ENCODE measurements at regions not wholly inside any gene's neighbourhood (a gene's known extent, or its start where the extent isn't known, plus 50 kb on each side); places are given as distances from the start of the nearest gene placed in this dataset.

DNA sequence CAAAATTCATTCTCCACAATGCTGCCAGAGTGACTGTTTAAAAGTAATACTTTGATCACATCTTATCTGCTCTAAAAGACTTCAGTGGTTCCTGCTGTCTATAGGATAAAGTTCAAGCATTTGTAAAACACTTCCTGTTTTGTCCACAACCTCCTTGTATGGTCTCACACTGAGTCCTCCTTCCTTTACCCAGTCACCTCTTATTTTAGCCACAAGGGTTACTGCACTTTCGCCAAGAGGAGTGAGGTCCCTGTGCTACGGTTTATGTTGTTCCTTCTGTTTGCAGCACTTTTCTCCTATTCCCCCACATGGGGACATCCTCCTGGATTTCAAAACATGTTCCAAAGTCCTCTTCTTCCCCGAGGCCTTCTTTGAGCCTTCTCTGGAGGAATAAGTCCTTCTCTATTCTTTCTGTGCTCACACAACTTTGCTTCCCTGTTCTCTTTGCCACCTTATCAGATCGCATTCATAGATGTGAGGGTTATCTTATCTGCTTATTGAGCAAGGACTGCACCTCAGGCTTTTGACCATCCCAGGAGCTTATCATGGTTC is 112.2 kb upstream of the NABP1 start:
- no peak for DNase-seq

DNA sequence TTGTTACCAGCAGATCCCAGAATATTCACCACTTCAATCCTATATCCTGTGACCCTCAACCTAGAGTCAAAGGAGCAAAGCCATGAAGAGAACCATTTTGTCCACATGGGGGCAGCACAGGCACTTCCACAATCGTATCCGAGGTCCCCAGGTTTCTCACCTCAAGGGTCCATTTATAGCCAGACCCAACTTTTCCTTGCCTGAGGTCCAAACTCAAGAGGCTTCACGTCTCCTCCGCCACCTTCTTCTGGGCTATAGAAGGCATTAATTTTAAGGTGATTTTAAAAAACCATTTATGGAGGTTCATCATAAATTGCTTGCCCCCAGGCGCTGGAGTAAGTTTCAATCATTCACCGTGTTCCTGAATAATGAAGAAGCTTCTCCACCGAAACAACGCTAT is 111.6 kb upstream of the NABP1 start:
- peak; percentile 60 to 70 for DNase-seq

DNA sequence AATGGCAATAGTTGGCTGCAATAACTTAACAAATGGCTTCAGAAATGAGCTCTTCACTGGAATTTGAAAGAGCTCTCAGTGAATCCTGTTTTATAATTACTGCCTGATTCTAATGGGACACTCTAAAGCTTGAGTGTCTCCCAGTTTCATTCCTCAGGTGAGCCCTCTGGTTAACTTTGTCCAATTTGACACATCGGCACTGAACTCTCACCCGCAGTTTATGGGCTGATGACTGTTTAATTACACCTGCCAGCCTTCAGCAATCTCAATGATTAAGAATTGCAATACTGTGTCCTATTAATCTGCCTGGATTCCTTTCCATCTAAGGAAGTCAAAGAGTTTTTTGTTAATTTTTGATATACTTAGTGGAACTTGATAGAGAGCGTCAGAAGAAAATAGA is 110.7 kb upstream of the NABP1 start:
- DNase-seq = no peak

DNA sequence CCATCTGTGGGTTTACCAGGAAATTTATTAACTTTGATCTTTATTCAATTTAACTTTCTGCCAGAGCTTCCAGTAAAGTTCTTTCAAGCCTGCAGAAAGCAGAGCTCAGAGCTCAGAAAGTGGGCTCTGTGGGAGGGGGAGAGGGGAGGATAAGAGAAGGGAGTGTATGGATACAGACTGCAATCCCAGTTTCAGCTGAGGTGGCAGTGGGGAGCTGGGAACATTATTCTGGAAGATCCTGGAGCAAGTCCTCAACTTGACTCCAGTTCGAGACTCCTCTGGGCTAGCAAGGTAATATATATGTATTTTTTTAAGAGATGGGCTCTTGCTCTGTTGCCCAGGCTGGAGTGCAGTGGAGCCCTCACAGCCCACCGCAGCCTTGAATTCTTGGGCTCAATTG is 108.9 kb upstream of the NABP1 start:
- DNase-seq = no peak

DNA sequence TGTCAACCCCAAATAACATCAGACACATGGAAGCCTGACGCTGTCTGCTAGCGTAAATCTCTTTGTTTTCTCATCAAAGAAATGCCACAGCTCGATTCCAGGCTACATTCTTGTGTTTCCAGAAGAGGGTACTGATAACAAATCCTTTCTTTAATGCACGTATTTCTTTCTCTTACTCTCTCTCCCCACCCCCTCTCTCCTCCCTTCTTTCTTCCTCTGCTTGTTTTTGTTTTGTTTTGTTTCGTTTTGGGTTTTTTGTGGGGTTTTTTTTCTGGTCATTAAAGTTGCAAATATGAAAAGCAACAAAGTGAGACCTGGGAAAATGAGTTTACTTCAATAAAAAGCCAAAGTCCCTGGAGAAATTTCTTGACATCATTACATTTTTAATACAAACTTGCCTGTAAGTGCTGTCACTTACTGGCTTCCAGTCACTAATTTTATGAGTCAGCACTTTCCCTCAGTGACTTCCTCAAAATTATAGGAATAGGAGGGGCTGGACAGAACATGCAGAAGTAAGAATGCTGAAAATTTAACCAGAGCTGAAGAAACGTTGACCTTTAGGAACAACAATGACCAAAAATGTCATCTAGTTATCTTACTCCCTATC is 106.7 kb upstream of the NABP1 start:
- peak; percentile 27 to 65 for DNase-seq

DNA sequence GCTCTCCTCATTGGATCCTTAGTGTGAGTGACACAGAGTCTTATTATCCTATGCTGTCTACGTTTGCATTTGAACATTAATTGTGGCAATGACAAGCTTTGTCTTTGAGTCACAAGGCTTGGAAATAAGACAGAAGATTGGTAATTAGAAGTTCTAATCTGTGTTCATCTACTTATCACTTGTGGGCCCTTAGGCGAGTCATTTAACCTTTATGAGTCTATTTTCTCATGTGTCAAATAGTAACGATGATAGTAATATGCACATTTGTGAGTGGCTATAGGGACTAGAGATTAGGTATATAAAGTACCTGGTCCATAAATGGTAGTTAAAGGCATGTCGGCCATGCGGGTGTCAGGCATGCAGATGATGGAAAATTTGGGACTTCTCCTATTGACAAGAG is 105.6 kb upstream of the NABP1 start:
- no peak for DNase-seq

DNA sequence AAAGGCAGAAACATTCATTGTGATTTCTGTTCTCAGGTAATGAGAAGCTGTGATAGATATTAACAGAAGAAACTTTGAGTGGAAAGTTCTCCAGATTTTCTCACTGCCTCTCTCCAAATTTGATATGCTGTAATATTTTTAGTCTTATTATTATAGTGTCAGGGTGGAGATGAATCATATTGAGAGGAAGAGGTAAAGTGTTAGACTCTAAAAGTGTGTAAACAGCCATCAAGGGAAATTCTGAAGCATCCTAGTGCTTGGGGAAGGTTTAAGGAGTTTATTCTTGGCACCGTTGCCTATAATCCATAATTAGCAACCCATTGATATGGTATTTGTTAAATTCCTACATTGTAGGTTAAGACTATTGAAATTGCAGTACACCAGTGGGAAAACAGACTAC is 104.7 kb upstream of the NABP1 start:
- no peak for DNase-seq

DNA sequence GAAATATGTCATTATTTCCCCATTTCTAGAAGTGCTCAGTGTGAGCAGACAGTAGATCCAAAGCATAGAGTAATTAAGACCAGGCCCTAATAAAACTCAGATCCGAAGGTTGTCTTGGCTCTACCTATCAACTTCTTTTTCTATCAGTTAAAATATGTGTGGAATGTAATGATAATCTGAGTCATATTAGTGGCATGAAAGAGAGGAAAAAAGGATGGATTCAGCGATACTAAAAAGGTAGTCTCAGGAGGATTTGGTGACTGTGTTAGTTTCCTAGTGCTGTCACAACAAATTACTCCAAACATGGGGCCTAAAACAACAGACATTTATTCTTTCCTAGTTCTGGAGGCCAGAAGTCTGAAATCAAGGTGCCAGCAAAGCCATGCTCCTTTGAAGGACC is 103.7 kb upstream of the NABP1 start:
- no peak for DNase-seq

DNA sequence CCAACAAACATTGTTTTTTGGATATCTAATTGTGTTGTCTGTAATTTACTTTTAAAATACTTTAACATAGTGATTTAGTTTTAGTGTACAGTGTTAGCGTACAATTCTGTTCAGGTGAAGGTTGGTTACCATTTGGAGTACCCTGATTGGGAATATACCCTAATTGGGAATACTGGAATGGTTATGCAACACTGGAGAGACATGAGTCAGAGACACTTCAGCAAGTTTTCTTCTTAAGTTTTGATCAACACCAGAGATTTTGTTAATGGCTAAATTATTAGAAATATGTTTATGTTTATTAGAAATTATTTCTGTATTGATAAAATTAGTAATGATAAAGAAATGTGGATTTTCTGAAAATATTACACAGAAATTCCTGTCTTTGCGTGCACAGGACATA is 100.3 kb upstream of the NABP1 start:
- no peak for DNase-seq

DNA sequence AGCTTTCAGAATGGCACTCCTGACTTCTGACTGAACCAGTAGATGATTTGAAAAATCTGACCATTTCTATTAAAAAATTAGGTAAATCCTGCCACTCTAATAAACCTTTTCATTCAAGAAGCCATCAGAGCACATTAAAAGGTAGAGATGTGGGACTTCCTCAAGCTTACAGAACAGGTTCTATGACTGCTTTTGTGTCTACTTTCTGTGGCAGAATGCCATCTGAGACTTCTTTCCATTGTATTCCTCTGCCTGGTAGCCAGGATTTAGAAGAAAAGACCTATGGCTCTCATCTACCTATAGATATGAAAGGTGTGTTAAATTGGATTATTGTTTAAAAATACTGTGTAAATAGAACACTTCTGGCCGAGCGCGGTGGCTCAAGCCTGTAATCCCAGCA is 99.9 kb upstream of the NABP1 start:
- no peak for DNase-seq

DNA sequence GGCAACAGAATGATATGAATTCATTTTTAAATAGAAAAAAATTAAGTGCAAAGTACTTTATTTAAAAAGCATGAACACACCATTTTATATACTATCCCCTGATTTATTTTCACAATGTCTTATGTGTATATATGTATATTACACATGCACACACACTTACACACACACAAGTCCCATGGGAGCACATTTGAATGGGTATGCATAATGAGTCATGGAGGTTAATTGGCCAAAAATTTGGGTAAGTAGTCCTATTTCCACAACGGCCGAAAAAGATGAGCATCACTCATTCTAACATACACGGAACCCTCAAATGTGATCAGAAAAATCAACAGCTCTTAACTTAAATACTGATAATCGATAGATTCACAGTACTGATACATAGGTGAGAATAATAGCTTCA is 97.4 kb upstream of the NABP1 start:
- no peak for DNase-seq

DNA sequence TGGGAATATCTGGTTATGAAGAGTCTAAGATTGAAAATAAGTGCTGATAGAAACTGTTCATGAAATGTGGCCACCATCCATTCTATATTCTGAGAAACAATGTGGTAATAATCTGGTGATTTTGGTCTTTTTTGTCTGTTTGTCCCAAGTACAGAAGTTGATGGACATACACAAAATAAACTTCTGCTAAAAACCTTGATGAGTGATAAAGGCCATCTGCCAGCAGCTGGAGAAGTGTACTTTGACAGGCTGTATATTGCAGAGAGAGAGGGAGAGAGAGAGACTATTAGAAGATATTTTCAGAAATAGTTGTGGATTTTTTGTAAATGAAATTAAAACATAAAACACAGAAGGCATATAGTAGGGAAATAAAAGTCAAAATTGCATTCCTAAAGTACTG is 96.9 kb upstream of the NABP1 start:
- DNase-seq = no peak

DNA sequence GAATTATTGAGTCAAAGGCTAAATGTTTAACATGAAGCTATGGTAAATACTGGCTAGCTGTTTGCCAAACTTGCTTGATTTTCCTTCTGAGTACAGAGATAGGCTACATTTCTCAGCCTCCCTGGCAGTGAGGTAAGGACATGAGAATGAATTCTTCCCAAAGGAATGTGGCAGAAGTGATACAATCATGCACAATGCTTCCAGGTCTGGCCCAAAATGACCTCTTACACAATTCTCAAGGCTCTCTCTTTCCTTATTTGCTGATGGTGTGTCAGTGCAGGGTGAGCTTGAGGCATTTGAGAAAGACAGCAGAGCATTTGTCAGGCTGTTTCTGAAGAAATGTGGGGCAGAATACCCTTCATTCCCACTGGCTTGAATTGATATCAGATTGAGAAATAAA is 95.6 kb upstream of the NABP1 start:
- no peak for DNase-seq

DNA sequence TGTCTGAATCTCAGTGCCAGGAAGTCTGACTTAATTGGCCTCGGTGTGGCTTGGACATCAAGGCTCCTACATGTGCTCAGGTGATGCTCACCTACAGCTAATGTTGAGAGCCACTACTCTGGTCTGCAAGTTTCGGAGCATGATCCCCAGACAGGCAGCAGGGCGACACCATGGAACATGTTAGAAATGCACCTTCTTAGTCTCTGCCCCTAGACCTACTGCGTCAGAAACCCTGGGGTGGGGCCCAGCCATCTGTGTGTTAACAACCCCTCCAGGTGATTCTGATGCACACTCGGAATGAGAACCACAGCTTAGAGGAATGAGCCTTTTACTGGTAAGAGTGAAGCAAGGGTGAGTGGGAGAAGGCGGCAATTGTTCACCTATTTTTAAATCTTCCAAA is 86.9 kb upstream of the NABP1 start:
- no peak for DNase-seq

DNA sequence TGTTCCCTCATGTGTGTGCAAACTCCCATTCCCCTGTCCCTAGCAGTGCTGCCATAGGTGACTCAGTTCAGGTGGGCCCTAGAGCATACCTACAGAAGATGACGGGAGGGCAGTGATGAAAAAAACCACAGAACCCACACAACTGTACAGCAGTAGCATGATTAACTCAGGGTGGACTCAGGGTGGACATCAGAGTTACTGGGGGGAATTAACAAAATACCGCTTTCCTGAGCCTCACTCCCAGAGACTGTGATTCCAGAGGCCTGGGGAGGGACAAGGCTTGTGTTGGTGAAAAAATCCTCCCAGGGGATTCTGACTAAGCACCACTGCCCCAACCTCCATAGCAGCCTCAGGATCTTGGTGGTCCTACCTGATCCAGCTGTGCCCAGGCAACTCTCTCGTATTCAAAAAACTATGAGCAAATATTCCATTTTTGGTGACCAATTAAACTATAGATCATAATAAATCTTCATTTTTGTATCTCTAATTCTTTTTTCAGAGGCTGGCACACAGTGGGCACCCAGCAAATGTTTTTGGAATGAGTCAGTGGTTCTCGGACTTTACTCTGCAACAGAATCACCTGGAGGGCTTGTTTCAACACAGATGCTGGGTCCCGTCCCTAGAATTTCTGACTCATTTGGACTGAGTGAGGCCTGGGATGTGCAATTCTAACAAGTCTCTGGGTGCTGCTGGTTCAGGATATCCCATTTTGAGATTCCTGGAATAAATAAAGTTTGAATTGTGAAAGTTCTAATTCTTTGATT is 84.1 kb upstream of the NABP1 start:
- no peak for DNase-seq

DNA sequence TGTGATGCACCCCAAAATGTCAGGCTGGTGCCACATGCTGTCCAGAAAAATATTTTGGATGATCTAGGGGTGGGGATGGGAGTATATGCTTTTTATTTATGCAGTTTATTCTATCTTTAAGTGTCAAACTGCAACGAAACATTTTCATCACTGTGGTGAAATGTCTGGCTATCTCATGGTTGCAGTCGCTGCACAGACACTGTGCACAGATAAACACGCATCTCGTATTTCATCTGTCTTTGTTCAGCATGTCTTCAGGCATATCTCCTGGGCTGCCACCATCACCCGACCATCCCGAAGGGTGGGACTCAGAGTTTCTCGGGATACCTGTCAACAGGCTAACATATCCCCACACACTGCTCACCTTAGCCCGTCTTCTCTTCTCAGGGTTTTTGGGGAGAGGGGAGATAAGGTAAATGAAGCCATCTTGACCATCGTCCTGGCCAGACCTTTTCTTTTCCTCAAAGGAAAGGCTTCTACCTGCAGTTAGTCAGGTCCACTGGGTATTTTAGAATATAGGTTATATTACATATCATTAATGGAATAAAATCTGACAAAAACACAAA is 80.7 kb upstream of the NABP1 start:
- no peak for DNase-seq

DNA sequence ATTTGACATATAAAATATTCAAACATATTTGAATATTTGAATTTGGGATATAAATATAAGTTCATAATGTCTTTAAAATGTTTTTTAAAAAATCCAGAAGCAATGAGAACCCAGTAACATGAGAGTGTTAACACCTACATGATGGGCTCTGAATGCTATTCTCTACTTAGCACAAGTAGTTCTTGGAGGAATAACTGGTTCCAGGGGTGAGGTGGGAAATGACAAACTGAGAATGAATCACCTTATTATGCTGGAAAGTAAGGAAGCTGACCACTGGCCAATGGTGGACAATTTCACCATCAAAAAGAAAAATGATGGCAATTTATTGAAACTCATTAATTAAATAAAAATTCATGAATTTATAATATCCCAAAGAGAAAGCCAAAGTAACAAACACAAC is 79.6 kb upstream of the NABP1 start:
- no peak for DNase-seq

DNA sequence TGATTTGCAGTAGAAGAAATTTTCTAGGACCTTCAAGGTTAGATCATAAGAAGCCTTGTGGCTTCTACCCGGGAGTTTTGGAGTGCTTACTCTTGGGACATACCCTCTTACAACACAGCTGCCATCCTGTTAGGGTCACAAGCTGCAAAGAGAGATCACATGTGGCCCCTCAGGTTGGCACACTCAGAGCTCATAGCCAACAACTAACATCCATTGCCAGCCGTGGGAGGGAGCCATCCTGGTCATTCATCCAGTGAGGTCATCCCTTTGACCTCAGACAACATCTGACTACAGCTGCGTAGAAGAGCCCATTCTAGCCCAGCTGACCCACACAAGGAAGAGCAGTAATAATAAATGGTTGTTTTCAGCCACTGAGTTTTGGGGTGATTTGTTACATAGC is 76.9 kb upstream of the NABP1 start:
- DNase-seq = peak in 1 of 2 donors; percentile 12

DNA sequence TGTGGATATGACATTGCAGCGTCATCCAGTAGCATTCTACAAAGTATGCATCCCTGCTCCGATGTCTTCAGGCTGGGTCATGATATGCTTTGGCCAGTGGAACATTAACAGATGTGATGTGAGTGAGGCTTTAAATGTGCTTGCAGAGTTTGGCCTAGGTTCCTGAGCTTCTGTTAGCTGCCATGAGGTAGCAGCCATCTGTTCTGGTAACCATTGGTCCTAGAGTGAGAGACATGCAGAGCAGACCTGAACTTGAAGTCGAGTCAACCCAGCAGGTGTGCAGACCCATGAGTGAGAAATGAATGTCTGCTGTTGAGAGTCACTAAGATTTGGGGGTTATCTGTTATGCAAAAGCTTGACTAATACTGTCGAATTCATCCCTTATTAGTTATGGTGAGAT is 73.8 kb upstream of the NABP1 start:
- DNase-seq = no peak

DNA sequence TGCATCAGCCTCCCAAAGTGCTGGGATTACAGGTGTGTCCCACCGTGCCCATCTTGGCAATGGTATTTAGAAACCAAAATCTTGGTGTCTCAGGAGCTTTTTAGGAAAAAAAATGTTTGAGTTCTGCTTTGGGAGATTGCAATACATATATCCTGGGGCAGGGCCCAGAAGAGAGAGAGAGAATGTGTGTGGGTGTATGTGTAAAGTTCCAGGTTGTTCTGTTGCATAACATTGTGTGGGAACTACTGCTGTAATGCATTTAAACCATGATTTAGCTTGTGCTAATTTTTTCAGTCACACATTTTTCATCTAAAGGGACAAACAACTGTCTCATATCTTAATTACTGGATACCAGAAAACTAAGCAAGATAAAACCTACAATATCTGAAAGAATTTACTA is 70.8 kb upstream of the NABP1 start:
- no peak for DNase-seq

DNA sequence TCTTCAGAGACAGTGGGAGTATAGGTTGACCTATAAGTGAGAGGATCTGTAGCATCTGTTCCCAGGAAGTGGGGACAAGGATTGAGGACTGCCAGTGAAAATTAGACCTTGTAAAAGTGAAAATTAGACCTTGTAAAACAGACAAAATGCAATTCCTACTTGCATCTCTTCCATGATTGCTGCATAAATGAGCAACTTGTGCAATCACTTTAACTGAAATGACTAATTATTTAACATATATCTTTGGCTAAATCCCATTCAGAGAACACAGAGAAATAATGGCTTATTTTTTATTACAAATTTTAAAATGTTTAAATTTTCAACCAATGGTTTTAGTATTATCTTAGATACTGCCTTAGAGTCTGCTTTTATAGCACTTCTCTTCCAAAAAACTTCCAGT is 67.2 kb upstream of the NABP1 start:
- no peak for DNase-seq

DNA sequence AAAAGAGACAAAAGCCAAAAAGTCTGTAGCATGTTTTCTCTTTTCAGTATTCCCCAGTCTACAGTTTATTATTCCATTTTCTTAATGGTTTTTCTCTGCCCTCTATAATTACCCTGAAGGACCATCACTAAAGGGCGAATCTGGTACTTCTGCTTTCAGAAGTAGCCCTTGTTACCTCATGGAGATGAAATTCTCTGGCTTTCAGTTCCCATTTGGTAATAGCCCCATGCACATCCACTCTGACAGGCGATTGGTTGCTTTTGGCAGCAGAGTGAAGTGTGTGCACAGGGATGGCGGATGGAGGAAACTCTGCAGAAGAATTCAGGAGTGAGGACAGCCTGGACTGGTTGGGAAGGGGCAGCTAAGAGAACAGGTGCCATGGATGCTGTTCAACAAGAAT is 66.3 kb upstream of the NABP1 start:
- peak in 1 of 2 donors; percentile 56 for DNase-seq

DNA sequence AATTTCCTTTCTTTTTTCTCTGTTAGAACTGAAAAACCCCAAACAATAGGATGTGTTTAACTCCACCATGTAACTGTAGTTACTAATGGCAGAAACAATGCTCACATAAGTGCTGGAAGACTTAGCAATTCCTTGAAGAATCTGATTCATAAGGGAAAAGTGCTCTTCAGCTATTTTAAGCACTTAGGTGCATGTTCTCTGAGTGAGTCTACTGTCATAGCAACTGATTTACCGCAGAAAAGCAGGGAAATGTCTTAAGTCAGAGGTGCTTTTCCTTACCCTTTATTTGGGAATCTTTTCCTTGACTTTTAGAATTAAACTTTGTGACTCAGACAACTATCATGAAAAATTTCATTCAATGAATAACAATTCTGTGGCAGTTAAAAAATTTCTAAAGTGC is 65.4 kb upstream of the NABP1 start:
- no peak for DNase-seq

DNA sequence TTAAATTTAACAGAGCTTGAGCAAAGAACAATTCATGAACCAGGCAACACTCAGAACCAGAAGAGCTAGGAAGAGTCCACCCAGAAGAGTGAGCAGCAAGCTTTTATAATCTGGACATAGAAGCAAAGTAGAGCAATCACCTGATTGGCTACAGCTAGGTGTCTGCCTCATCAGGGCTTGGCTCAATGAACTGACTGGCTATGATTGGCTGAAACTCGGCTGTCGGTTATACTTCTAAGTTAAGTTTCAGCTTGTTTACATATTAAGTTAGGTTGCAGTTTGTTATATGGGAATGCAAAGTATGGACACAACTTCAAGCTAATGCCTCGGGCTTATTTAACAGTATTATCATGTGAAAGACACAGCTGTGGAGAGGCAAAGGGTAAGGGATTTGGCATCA is 63.2 kb upstream of the NABP1 start:
- DNase-seq = no peak

DNA sequence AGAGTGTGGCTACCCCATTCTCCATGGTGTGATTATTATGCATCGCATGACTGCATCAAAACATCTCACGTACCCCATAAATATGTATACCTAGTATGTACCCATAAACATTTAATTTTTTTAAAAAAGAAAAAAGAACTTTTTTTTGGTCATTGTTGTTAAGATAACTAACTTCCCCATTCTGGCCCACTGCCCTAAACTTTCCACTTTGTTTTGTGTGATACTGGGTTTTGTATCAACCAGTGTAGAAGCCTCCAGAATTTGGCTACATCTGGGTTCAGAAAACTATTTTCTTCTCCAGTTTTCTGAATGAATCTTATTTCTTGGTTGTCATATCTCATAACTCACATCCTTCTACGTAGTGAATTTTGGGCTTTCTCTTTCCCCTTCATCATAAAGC is 62.3 kb upstream of the NABP1 start:
- no peak for DNase-seq

Measured in CD4-positive, alpha-beta T cell treated with Interleukin-1 beta for 1 hour (primary cell).